ENCODE measurements at regions not wholly inside any gene's neighbourhood (a gene's known extent, or its start where the extent isn't known, plus 50 kb on each side); places are given as distances from the start of the nearest gene placed in this dataset.
A peak's percentile ranks its signal among the peaks of the same experiment; 100 is the strongest.

- no peaks in the 10 kb centered on the region for H3K9me3 Mint-ChIP-seq
- peaks cover 43% of the 10 kb centered on the region for H3K27me3 Mint-ChIP-seq (ENCODE audit: insufficient read depth)
- peaks cover 5% of the 10 kb centered on the region for H3K4me1 Mint-ChIP-seq (ENCODE audit: low read depth)
- no peak overlapping the region for H3K27ac Mint-ChIP-seq
- intact Hi-C loops (cut with micrococcal nuclease) = no loop called here
- H3K36me3 Mint-ChIP-seq (ENCODE audit: low read depth) = no peaks in the 10 kb centered on the region
- no peak for DNase-seq (ENCODE audit: low spot score)
- H3K4me3 Mint-ChIP-seq = no peak overlapping the region
Observed at GRCh38 chr2:120439637-120440384, 93.9 kb downstream of the INHBB start.

- DNase-seq (ENCODE audit: low spot score) = no peak
- no peaks in the 10 kb centered on the region for H3K36me3 Mint-ChIP-seq (ENCODE audit: low read depth)
- H3K27ac Mint-ChIP-seq = no peak overlapping the region
- peaks cover 43% of the 10 kb centered on the region for H3K27me3 Mint-ChIP-seq (ENCODE audit: insufficient read depth)
- no peak overlapping the region for H3K4me3 Mint-ChIP-seq
- intact Hi-C loops (cut with micrococcal nuclease) = no loop called here
- H3K9me3 Mint-ChIP-seq = no peaks in the 10 kb centered on the region
- peaks cover 5% of the 10 kb centered on the region for H3K4me1 Mint-ChIP-seq (ENCODE audit: low read depth)
Observed at GRCh38 chr2:120440521-120441350, 94.8 kb downstream of the INHBB start.

GRCh38 chr2:120441351-120441700 is 95.4 kb downstream of the INHBB start:
- intact Hi-C loops (cut with micrococcal nuclease) = no loop called here
- Mint-ChIP-seq H3K36me3 (ENCODE audit: low read depth) (no peaks in the 10 kb centered on the region), H3K4me3 (no peak overlapping the region), H3K27me3 (ENCODE audit: insufficient read depth) (peaks cover 43% of the 10 kb centered on the region), H3K9me3 (no peaks in the 10 kb centered on the region), H3K27ac (no peak overlapping the region), H3K4me1 (ENCODE audit: low read depth) (peaks cover 5% of the 10 kb centered on the region)
- no peak for DNase-seq (ENCODE audit: low spot score)

- Mint-ChIP-seq H3K4me3 (no peak overlapping the region), H3K9me3 (no peaks in the 10 kb centered on the region), H3K27me3 (ENCODE audit: insufficient read depth) (peaks cover 43% of the 10 kb centered on the region), H3K36me3 (ENCODE audit: low read depth) (no peaks in the 10 kb centered on the region), H3K27ac (no peak overlapping the region), H3K4me1 (ENCODE audit: low read depth) (peaks cover 5% of the 10 kb centered on the region)
- intact Hi-C loops (cut with micrococcal nuclease) = no loop called here
- no peak for DNase-seq (ENCODE audit: low spot score)
Observed at GRCh38 chr2:120441744-120442471, 96.0 kb downstream of the INHBB start.

- intact Hi-C loops (cut with micrococcal nuclease) = no loop called here
- no peaks in the 10 kb centered on the region for H3K36me3 Mint-ChIP-seq (ENCODE audit: low read depth)
- peaks cover 43% of the 10 kb centered on the region for H3K27me3 Mint-ChIP-seq (ENCODE audit: insufficient read depth)
- DNase-seq (ENCODE audit: low spot score) = no peak
- no peak overlapping the region for H3K27ac Mint-ChIP-seq
- H3K9me3 Mint-ChIP-seq = no peaks in the 10 kb centered on the region
- peaks cover 5% of the 10 kb centered on the region for H3K4me1 Mint-ChIP-seq (ENCODE audit: low read depth)
- peak overlapping the region; percentile 30 for H3K4me3 Mint-ChIP-seq
Observed at GRCh38 chr2:120442541-120442922, 96.6 kb downstream of the INHBB start.

GRCh38 chr2:120442923-120443571 is 97.1 kb downstream of the INHBB start:
- DNase-seq (ENCODE audit: low spot score) = peak; percentile 15
- no peaks in the 10 kb centered on the region for H3K36me3 Mint-ChIP-seq (ENCODE audit: low read depth)
- no peaks in the 10 kb centered on the region for H3K9me3 Mint-ChIP-seq
- peak overlapping the region; percentile 39 for H3K4me3 Mint-ChIP-seq
- H3K4me1 Mint-ChIP-seq (ENCODE audit: low read depth) = peaks cover 5% of the 10 kb centered on the region
- H3K27ac Mint-ChIP-seq = no peak overlapping the region
- peaks cover 43% of the 10 kb centered on the region for H3K27me3 Mint-ChIP-seq (ENCODE audit: insufficient read depth)
- intact Hi-C loops (cut with micrococcal nuclease) = no loop called here

- Mint-ChIP-seq H3K4me3 (no peak overlapping the region), H3K27ac (no peak overlapping the region), H3K9me3 (no peaks in the 10 kb centered on the region), H3K4me1 (ENCODE audit: low read depth) (peaks cover 5% of the 10 kb centered on the region), H3K36me3 (ENCODE audit: low read depth) (no peaks in the 10 kb centered on the region), H3K27me3 (ENCODE audit: insufficient read depth) (peaks cover 43% of the 10 kb centered on the region)
- intact Hi-C loops (cut with micrococcal nuclease) = no loop called here
- DNase-seq (ENCODE audit: low spot score) = no peak
Observed at GRCh38 chr2:120443946-120444345, 98.0 kb downstream of the INHBB start.

GRCh38 chr2:120444691-120445240 is 98.8 kb downstream of the INHBB start:
- no peaks in the 10 kb centered on the region for H3K9me3 Mint-ChIP-seq
- no peak overlapping the region for H3K4me3 Mint-ChIP-seq
- H3K27ac Mint-ChIP-seq = no peak overlapping the region
- peaks cover 39% of the 10 kb centered on the region for H3K27me3 Mint-ChIP-seq (ENCODE audit: insufficient read depth)
- H3K36me3 Mint-ChIP-seq (ENCODE audit: low read depth) = no peaks in the 10 kb centered on the region
- intact Hi-C loops (cut with micrococcal nuclease) = no loop called here
- peaks cover 5% of the 10 kb centered on the region for H3K4me1 Mint-ChIP-seq (ENCODE audit: low read depth)
- DNase-seq (ENCODE audit: low spot score) = no peak

- intact Hi-C loops (cut with micrococcal nuclease) = no loop called here
- no peak for DNase-seq (ENCODE audit: low spot score)
- no peak overlapping the region for H3K27ac Mint-ChIP-seq
- H3K27me3 Mint-ChIP-seq (ENCODE audit: insufficient read depth) = peaks cover 32% of the 10 kb centered on the region
- H3K9me3 Mint-ChIP-seq = no peaks in the 10 kb centered on the region
- no peak overlapping the region for H3K4me3 Mint-ChIP-seq
- peaks cover 5% of the 10 kb centered on the region for H3K4me1 Mint-ChIP-seq (ENCODE audit: low read depth)
- H3K36me3 Mint-ChIP-seq (ENCODE audit: low read depth) = no peaks in the 10 kb centered on the region
Observed at GRCh38 chr2:120445449-120446143, 99.7 kb downstream of the INHBB start.

GRCh38 chr2:120446236-120447126 is 100.5 kb downstream of the INHBB start:
- intact Hi-C loops (cut with micrococcal nuclease) = no loop called here
- Mint-ChIP-seq H3K4me3 (no peak overlapping the region), H3K27ac (peak overlapping the region; percentile 55), H3K9me3 (no peaks in the 10 kb centered on the region), H3K27me3 (ENCODE audit: insufficient read depth) (peaks cover 25% of the 10 kb centered on the region), H3K4me1 (ENCODE audit: low read depth) (peaks cover 5% of the 10 kb centered on the region), H3K36me3 (ENCODE audit: low read depth) (no peaks in the 10 kb centered on the region)
- no peak for DNase-seq (ENCODE audit: low spot score)

- intact Hi-C loops (cut with micrococcal nuclease) = no loop called here
- peaks cover 5% of the 10 kb centered on the region for H3K4me1 Mint-ChIP-seq (ENCODE audit: low read depth)
- H3K36me3 Mint-ChIP-seq (ENCODE audit: low read depth) = no peaks in the 10 kb centered on the region
- H3K27me3 Mint-ChIP-seq (ENCODE audit: insufficient read depth) = peaks cover 20% of the 10 kb centered on the region
- H3K9me3 Mint-ChIP-seq = no peaks in the 10 kb centered on the region
- no peak overlapping the region for H3K4me3 Mint-ChIP-seq
- no peak overlapping the region for H3K27ac Mint-ChIP-seq
- DNase-seq (ENCODE audit: low spot score) = no peak
Observed at GRCh38 chr2:120447127-120447785, 101.3 kb downstream of the INHBB start.
